Keratinocyte (primary cell): ENCODE measurements at regions not wholly inside any gene's neighbourhood (a gene's known extent, or its start where the extent isn't known, plus 50 kb on each side); places are given as distances from the start of the nearest gene placed in this dataset.

Experiments
- DNase-seq: peaks from one replicate; pipeline ENCODE4 v3.0.0-alpha.2; 2011; ENCODE audit warnings: low read depth, missing footprints, low spot score
- FAIRE-seq: peaks from 2 replicates; lab custom pipeline; 2011; peaks lifted over from hg19 to GRCh38; lab: Jason Lieb, UNC
- H2AFZ ChIP-seq: 2 replicates; pipeline ENCODE4 v1.6.0; 2012; ENCODE audit warnings: low read length, control low read depth, inconsistent platforms; ENCODE audit not compliant: control insufficient read depth
- H3K27ac ChIP-seq: 2 replicates; pipeline ENCODE4 v1.5.1; 2011; ENCODE audit warnings: low read length; ENCODE audit not compliant: control insufficient read depth, insufficient read depth
- H3K27me3 ChIP-seq: 3 replicates; pipeline ENCODE4 v1.6.0; 2011; ENCODE audit warnings: low read length; ENCODE audit not compliant: control insufficient read depth, insufficient read depth; ENCODE audit errors: extremely low read depth
- H3K36me3 ChIP-seq, 2 experiments: 2 replicates in 1 of 2; 3 replicates in 1 of 2; pipeline ENCODE4 v1.5.1; 2011; ENCODE audit warnings: low read length in 2 of 2, mild to moderate bottlenecking in 1 of 2; ENCODE audit not compliant: control insufficient read depth in 2 of 2, insufficient read depth in 2 of 2; ENCODE audit errors: extremely low read depth in 1 of 2
- H3K4me1 ChIP-seq: 3 replicates; pipeline ENCODE4 v1.5.1; 2011; ENCODE audit warnings: low read length; ENCODE audit not compliant: control insufficient read depth, insufficient read depth; ENCODE audit errors: extremely low read depth
- H3K4me2 ChIP-seq: 3 replicates; pipeline ENCODE4 v1.6.0; 2011; ENCODE audit warnings: low read depth, low read length; ENCODE audit not compliant: control insufficient read depth, insufficient read depth; ENCODE audit errors: extremely low read depth
- H3K4me3 ChIP-seq, 3 experiments: fragments of 200-600 bp in 1 of 3; sonication (generic) in 1 of 3; 2 replicates in 2 of 3; 3 replicates in 1 of 3; pipeline ENCODE4 v1.5.1; 2011 to 2016; ENCODE audit warnings: low read length in 3 of 3, mild to moderate bottlenecking in 3 of 3, control low read depth in 2 of 3, inconsistent platforms in 1 of 3, low read depth in 1 of 3, mixed read lengths in 1 of 3, mixed run types in 1 of 3, moderate library complexity in 1 of 3; ENCODE audit not compliant: control insufficient read depth in 2 of 3, insufficient read depth in 2 of 3; ENCODE audit errors: extremely low read depth in 1 of 3
- H3K79me2 ChIP-seq: 2 replicates; pipeline ENCODE4 v1.6.0; 2012; ENCODE audit warnings: low read length; ENCODE audit not compliant: control insufficient read depth, insufficient read depth
- H3K9ac ChIP-seq: 3 replicates; pipeline ENCODE4 v1.6.0; 2011; ENCODE audit warnings: low read length; ENCODE audit not compliant: control insufficient read depth, insufficient read depth; ENCODE audit errors: extremely low read depth
- H3K9me1 ChIP-seq: 3 replicates; pipeline ENCODE4 v1.6.0; 2011; ENCODE audit warnings: low read length; ENCODE audit not compliant: control insufficient read depth, insufficient read depth; ENCODE audit errors: extremely low read depth
- H3K9me3 ChIP-seq: 2 replicates; pipeline ENCODE4 v1.5.1; 2012; ENCODE audit warnings: low read depth, low read length; ENCODE audit not compliant: control insufficient read depth
- H4K20me1 ChIP-seq: 3 replicates; pipeline ENCODE4 v1.6.0; 2011; ENCODE audit warnings: low read length; ENCODE audit not compliant: control insufficient read depth, insufficient read depth; ENCODE audit errors: extremely low read depth
- CTCF ChIP-seq, 3 experiments: IDR thresholded peaks in 1 of 3; conservative IDR thresholded peaks in 1 of 3; optimal IDR thresholded peaks in 1 of 3; 2 replicates in 2 of 3; 3 replicates in 1 of 3; pipeline versions ENCODE3 to v1.5.1; 2011; ENCODE audit warnings: low read length in 3 of 3, mild to moderate bottlenecking in 3 of 3, moderate library complexity in 2 of 3, control low read depth in 1 of 3, inconsistent platforms in 1 of 3; ENCODE audit not compliant: insufficient read depth in 2 of 3; ENCODE audit errors: extremely low read depth in 1 of 3
- EZH2 ChIP-seq: IDR thresholded peaks from one replicate; pipeline ENCODE4 v1.6.1; 2012; ENCODE audit warnings: inconsistent platforms, mild to moderate bottlenecking, low read length, moderate library complexity
- dilution Hi-C: fragments of 300-500 bp; cut with MboI; formaldehyde crosslinking; loops from one replicate; pipeline ENCODE4 v1.7.0; 2020; ENCODE audit warnings: low sequenced_read_pairs; ENCODE audit not compliant: extremely low pct_ligation_motif_present

GRCh38 chr20:22984008-22984407, 51.1 kb upstream of the SSTR4 start:
- H3K79me2 ChIP-seq, result no peaks in the 10 kb centered on the region
- H3K9me1 ChIP-seq, result no peaks in the 10 kb centered on the region
- no peak for FAIRE-seq
- H2AFZ ChIP-seq, result no peak overlapping the region
- no peak overlapping the region for H3K27ac ChIP-seq
- no peaks in the 10 kb centered on the region for H3K36me3 ChIP-seq
- dilution Hi-C loops, result no loop called here
- H3K27me3 ChIP-seq, result no peaks in the 10 kb centered on the region
- no peaks in the 10 kb centered on the region for H3K9me3 ChIP-seq
- no peak overlapping the region for H3K4me3 ChIP-seq
- no peaks in the 10 kb centered on the region for H3K4me1 ChIP-seq
- H3K4me2 ChIP-seq, result no peak overlapping the region
- no peak for DNase-seq
- no peak overlapping the region for H3K9ac ChIP-seq
- TF ChIP-seq CTCF (optimal IDR thresholded peaks at IDR 0.05 in 1 of 3, IDR thresholded peaks at IDR 0.05 in 1 of 3, conservative IDR thresholded peaks at IDR 0.05 in 1 of 3; ENCODE audit: extremely low read depth in 1 of 3, insufficient read depth in 2 of 3, low read length in 3 of 3) (no peak), EZH2 (no peak)
- H4K20me1 ChIP-seq, result no peaks in the 10 kb centered on the region

DNA sequence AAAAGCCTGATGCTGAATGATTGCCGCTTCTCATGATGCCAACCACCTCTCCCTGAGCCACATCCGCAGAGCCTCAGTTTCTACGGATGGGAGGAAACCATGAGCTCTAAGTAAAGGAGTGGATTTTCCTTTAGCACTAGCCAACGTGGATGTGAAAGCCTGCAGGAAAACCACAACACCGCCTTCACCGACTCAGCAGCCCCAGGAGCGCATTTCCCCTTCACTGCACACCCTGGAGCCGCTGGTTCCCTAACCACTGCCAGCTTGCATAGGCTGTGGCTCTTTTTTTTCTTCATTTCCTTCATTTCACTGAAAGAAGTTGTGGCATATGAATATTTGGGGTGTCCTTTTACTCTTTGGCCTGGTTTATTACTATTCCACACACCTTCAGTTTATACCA, 50.5 kb upstream of the SSTR4 start:
- DNase-seq (no peak), FAIRE-seq (no peak)
- no peaks in the 10 kb centered on the region for H3K36me3 ChIP-seq
- TF ChIP-seq CTCF (optimal IDR thresholded peaks at IDR 0.05 in 1 of 3, IDR thresholded peaks at IDR 0.05 in 1 of 3, conservative IDR thresholded peaks at IDR 0.05 in 1 of 3; ENCODE audit: extremely low read depth in 1 of 3, insufficient read depth in 2 of 3, low read length in 3 of 3), result no peak
- TF ChIP-seq EZH2, result no peak
- no peaks in the 10 kb centered on the region for H3K79me2 ChIP-seq
- H3K27me3 ChIP-seq, result no peaks in the 10 kb centered on the region
- no peak overlapping the region for H3K9ac ChIP-seq
- H4K20me1 ChIP-seq, result no peaks in the 10 kb centered on the region
- dilution Hi-C loops, result no loop called here
- no peak overlapping the region for H3K4me3 ChIP-seq
- H3K27ac ChIP-seq, result no peak overlapping the region
- H3K9me3 ChIP-seq, result no peaks in the 10 kb centered on the region
- no peak overlapping the region for H3K4me2 ChIP-seq
- H3K9me1 ChIP-seq, result no peaks in the 10 kb centered on the region
- no peak overlapping the region for H2AFZ ChIP-seq
- no peaks in the 10 kb centered on the region for H3K4me1 ChIP-seq
